22Rv1 (cell line): ENCODE measurements at regions not wholly inside any gene's neighbourhood (a gene's known extent, or its start where the extent isn't known, plus 50 kb on each side); places are given as distances from the start of the nearest gene placed in this dataset.

Source experiments
- CTCF ChIP-seq: fragments of 450-650 bp; IDR thresholded peaks from 2 replicates; pipeline ENCODE4 v1.5.1; 2017; ENCODE audit warnings: mild to moderate bottlenecking
- ZFX ChIP-seq: fragments of 450-650 bp; IDR thresholded peaks from 2 replicates; pipeline ENCODE4 v1.6.1; 2017; ENCODE audit warnings: antibody characterized with exemption, borderline replicate concordance

GRCh38 chr6:134754013-134754690 is 195.7 kb downstream of the ALDH8A1 start:
- TF ChIP-seq CTCF (no peak), ZFX (no peak)
